B cell (primary cell): ENCODE measurements at regions not wholly inside any gene's neighbourhood (a gene's known extent, or its start where the extent isn't known, plus 50 kb on each side); places are given as distances from the start of the nearest gene placed in this dataset.

Experiments
- ATAC-seq: fragments of 200-7000 bp; cut with Tn5 transposase; one replicate; pipeline ENCODE4 v1.10.0; 2021; ENCODE audit warnings: low read depth, mild to moderate bottlenecking, moderate number of reproducible peaks, moderate library complexity
- CTCF ChIA-PET: fragments of 350-600 bp; sonication (Branson Sonifier 250); formaldehyde crosslinking; loops from one replicate; lab custom pipeline; 2021; ENCODE audit warnings: antibody characterized with exemption, inconsistent platforms; lab: Charles Lee
- POLR2A ChIA-PET: fragments of 350-600 bp; sonication (Branson Sonifier 250); formaldehyde crosslinking; loops from one replicate; lab custom pipeline; 2021; ENCODE audit warnings: antibody characterized with exemption; lab: Charles Lee
- DNase-seq: peaks from one replicate; pipeline ENCODE4 v3.0.0; 2013
- H2AFZ ChIP-seq: 2 replicates; pipeline ENCODE4 v1.6.1; 2012; ENCODE audit warnings: mild to moderate bottlenecking, low read depth, low read length; ENCODE audit not compliant: insufficient read depth, poor library complexity, severe bottlenecking
- H3K27ac ChIP-seq, 2 donors: 1 replicate in 1 of 2; 2 replicates in 1 of 2; pipeline ENCODE4 v1.5.1; 2012 to 2013; ENCODE audit warnings: low read length in 2 of 2, mild to moderate bottlenecking in 2 of 2, moderate library complexity in 1 of 2
- H3K27me3 ChIP-seq, 4 experiments: fragments of 200-600 bp in 1 of 4; sonication (generic) in 1 of 4; replicated peaks in 1 of 4; 1 replicate in 2 of 4; 2 replicates in 2 of 4; pipeline versions ENCODE4 v1.6.1 to v1.7.0; 2013 to 2016; ENCODE audit warnings: low read length in 3 of 4, mild to moderate bottlenecking in 2 of 4, mixed read lengths in 1 of 4, moderate library complexity in 1 of 4; ENCODE audit not compliant: insufficient read depth in 4 of 4, control insufficient read depth in 3 of 4; ENCODE audit errors: control extremely low read depth in 1 of 4
- H3K36me3 ChIP-seq, 2 experiments: replicated peaks in 1 of 2; 1 replicate in 1 of 2; 2 replicates in 1 of 2; pipeline versions ENCODE4 v1.6.1 to v1.7.1; 2013; ENCODE audit warnings: low read length in 1 of 2; ENCODE audit not compliant: insufficient read depth in 2 of 2, control insufficient read depth in 1 of 2; ENCODE audit errors: control extremely low read depth in 1 of 2, extremely low read depth in 1 of 2
- H3K4me1 ChIP-seq, 2 donors: fragments of 200-600 bp in 1 of 2; sonication (generic) in 1 of 2; 1 replicate in 1 of 2; 2 replicates in 1 of 2; pipeline versions ENCODE4 v1.5.1 to v1.6.1; 2013 to 2017; ENCODE audit warnings: low read length in 2 of 2; ENCODE audit not compliant: control insufficient read depth in 2 of 2, insufficient read depth in 2 of 2
- H3K4me2 ChIP-seq: replicated peaks from 2 replicates; pipeline ENCODE3; 2012; ENCODE audit warnings: mild to moderate bottlenecking, low read depth, low read length; ENCODE audit not compliant: poor library complexity, severe bottlenecking
- H3K4me3 ChIP-seq, 5 experiments: fragments of 200-600 bp in 1 of 5; sonication (generic) in 1 of 5; 1 replicate in 3 of 5; 2 replicates in 2 of 5; pipeline versions ENCODE4 v1.5.1 to v1.7.0; 2011 to 2016; ENCODE audit warnings: low read length in 4 of 5, mild to moderate bottlenecking in 4 of 5, low read depth in 2 of 5, control low read depth in 1 of 5, moderate library complexity in 1 of 5; ENCODE audit not compliant: insufficient read depth in 1 of 5; ENCODE audit errors: control extremely low read depth in 1 of 5, extremely low read depth in 1 of 5
- H3K79me2 ChIP-seq: fragments of 200-600 bp; sonication (generic); one replicate; pipeline ENCODE4 v1.6.0; 2016; ENCODE audit warnings: low read length; ENCODE audit not compliant: control insufficient read depth, insufficient read depth
- H3K9ac ChIP-seq: fragments of 200-600 bp; sonication (generic); 2 replicates; pipeline ENCODE4 v1.6.1; 2017; ENCODE audit warnings: mild to moderate bottlenecking, low read length, moderate library complexity
- H3K9me3 ChIP-seq, 3 donors: one replicate each; pipeline versions ENCODE4 v1.6.1 to v1.7.1; 2013; ENCODE audit warnings: low read length in 2 of 3; ENCODE audit not compliant: control insufficient read depth in 2 of 3, insufficient read depth in 1 of 3; ENCODE audit errors: control extremely low read depth in 1 of 3
- H4K20me1 ChIP-seq: 2 replicates; pipeline ENCODE4 v1.6.0; 2012; ENCODE audit warnings: mild to moderate bottlenecking, low read length; ENCODE audit not compliant: insufficient read depth, control insufficient read depth, poor library complexity, severe bottlenecking
- H3K27ac Mint-ChIP-seq: one replicate; pipeline ENCODE4 v1.8.0; 2021; ENCODE audit warnings: mixed read lengths
- H3K27me3 Mint-ChIP-seq: one replicate; pipeline ENCODE4 v1.8.0; 2021; ENCODE audit warnings: mixed read lengths
- H3K4me1 Mint-ChIP-seq: one replicate; pipeline ENCODE4 v1.8.0; 2021; ENCODE audit warnings: mixed read lengths
- H3K4me3 Mint-ChIP-seq: one replicate; pipeline ENCODE4 v1.8.0; 2021; ENCODE audit warnings: mixed read lengths
- H3K9me3 Mint-ChIP-seq: one replicate; pipeline ENCODE4 v1.8.0; 2022; ENCODE audit warnings: mixed read lengths; ENCODE audit not compliant: insufficient read depth
- CTCF ChIP-seq: fragments of 200-600 bp; IDR thresholded peaks from one replicate; pipeline ENCODE4 v1.8.0; 2022; ENCODE audit warnings: antibody characterized with exemption, mild to moderate bottlenecking
- EZH2 ChIP-seq: IDR thresholded peaks from 2 replicates; pipeline ENCODE4 v1.6.1; 2012; ENCODE audit warnings: borderline replicate concordance, low read depth, mild to moderate bottlenecking, moderate library complexity, low read length; ENCODE audit not compliant: insufficient read depth, poor library complexity, severe bottlenecking
- WGBS: methylation state at CpG from one replicate; pipeline ENCODE4 v1.1.5; 2013; ENCODE audit warnings: missing lambda C conversion rate; ENCODE audit not compliant: insufficient coverage; 5-methylcytosine and 5-hydroxymethylcytosine counted together
- intact Hi-C: fragments of 100-400 bp; cut with micrococcal nuclease; formaldehyde crosslinking; loops from one replicate; pipeline ENCODE4 v1.10.0; 2022

GRCh38 chr16:50997679-50998078 is 153.4 kb downstream of the SALL1 start:
- Histone ChIP-seq H3K4me3 (no peak overlapping the region), H3K36me3 (no peaks in the 10 kb centered on the region), H4K20me1 (no peaks in the 10 kb centered on the region), H2AFZ (no peak overlapping the region), H3K9me3 (peaks cover 0 to 11% (median 0%) of the 10 kb centered on the region in 3 donors), H3K4me2 (no peak overlapping the region), H3K9ac (no peak overlapping the region), H3K4me1 (no peaks in the 10 kb centered on the region), H3K27me3 (no peaks in the 10 kb centered on the region), H3K27ac (no peak overlapping the region), H3K79me2 (no peaks in the 10 kb centered on the region)
- ATAC-seq, result no peak
- peaks cover 10% of the 10 kb centered on the region for H3K27me3 Mint-ChIP-seq
- TF ChIP-seq CTCF, result no peak
- TF ChIP-seq EZH2, result no peak
- no peak overlapping the region for H3K27ac Mint-ChIP-seq
- 76% methylated on average over 5 of the region's 6 CpGs for WGBS
- DNase-seq, result no peak
- POLR2A ChIA-PET, result no interaction called here
- H3K4me1 Mint-ChIP-seq, result no peaks in the 10 kb centered on the region
- CTCF ChIA-PET, result no interaction called here
- peaks cover 3% of the 10 kb centered on the region for H3K9me3 Mint-ChIP-seq
- no peak overlapping the region for H3K4me3 Mint-ChIP-seq
- intact Hi-C loops, result no loop called here

GRCh38 chr16:50996830-50997186 is 154.3 kb downstream of the SALL1 start:
- Histone ChIP-seq H3K27me3 (no peaks in the 10 kb centered on the region), H3K27ac (no peak overlapping the region), H3K9ac (no peak overlapping the region), H2AFZ (no peak overlapping the region), H3K4me2 (no peak overlapping the region), H4K20me1 (no peaks in the 10 kb centered on the region), H3K79me2 (no peaks in the 10 kb centered on the region), H3K36me3 (no peaks in the 10 kb centered on the region), H3K9me3 (peaks cover 0 to 11% (median 0%) of the 10 kb centered on the region in 3 donors), H3K4me3 (no peak overlapping the region), H3K4me1 (no peaks in the 10 kb centered on the region)
- H3K9me3 Mint-ChIP-seq, result peaks cover 3% of the 10 kb centered on the region
- TF ChIP-seq CTCF (no peak), EZH2 (no peak)
- WGBS, result 46% methylated on average over 2 of the region's 4 CpGs
- no peaks in the 10 kb centered on the region for H3K4me1 Mint-ChIP-seq
- H3K27me3 Mint-ChIP-seq, result peaks cover 6% of the 10 kb centered on the region
- H3K27ac Mint-ChIP-seq, result no peak overlapping the region
- intact Hi-C loops, result no loop called here
- ChIA-PET POLR2A (no interaction called here), CTCF (no interaction called here)
- no peak for ATAC-seq
- DNase-seq, result no peak
- H3K4me3 Mint-ChIP-seq, result no peak overlapping the region
